IPS-NIHi11 (cell line): ENCODE measurements at regions not wholly inside any gene's neighbourhood (a gene's known extent, or its start where the extent isn't known, plus 50 kb on each side); places are given as distances from the start of the nearest gene placed in this dataset.

Experiments
- DNase-seq: peaks from one replicate; pipeline ENCODE4 v3.0.0; 2012; ENCODE audit warnings: mixed read lengths, low spot score

- DNase-seq: no peak
Measured at GRCh38 chr13:80284290-80284689, 56.6 kb downstream of the SPRY2 start.

GRCh38 chr13:80278706-80279105 lies 62.2 kb downstream of the SPRY2 start:
- no peak for DNase-seq

GRCh38 chr13:80276371-80277289 lies 64.3 kb downstream of the SPRY2 start:
- DNase-seq: peak; percentile 56

- no peak for DNase-seq
Measured at GRCh38 chr13:80274643-80275042, 66.3 kb downstream of the SPRY2 start.

- DNase-seq: no peak
Measured at GRCh38 chr13:80273718-80274117, 67.2 kb downstream of the SPRY2 start.

- DNase-seq: no peak
Measured at GRCh38 chr13:80265348-80265747, 75.6 kb downstream of the SPRY2 start.

- DNase-seq: no peak
Measured at GRCh38 chr13:80263745-80264513, 77.0 kb downstream of the SPRY2 start.

- no peak for DNase-seq
Measured at GRCh38 chr13:80262051-80262695, 78.8 kb downstream of the SPRY2 start.

GRCh38 chr13:80259159-80259558 lies 81.8 kb downstream of the SPRY2 start:
- DNase-seq: no peak

- no peak for DNase-seq
Measured at GRCh38 chr13:80256352-80256932, 84.5 kb downstream of the SPRY2 start.

GRCh38 chr13:80255946-80256345 lies 85.0 kb downstream of the SPRY2 start:
- no peak for DNase-seq

- no peak for DNase-seq
Measured at GRCh38 chr13:80251403-80251802, 89.5 kb downstream of the SPRY2 start.

- DNase-seq: no peak
Measured at GRCh38 chr13:80250213-80250810, 90.6 kb downstream of the SPRY2 start.

- DNase-seq: no peak
Measured at GRCh38 chr13:80249516-80250212, 91.3 kb downstream of the SPRY2 start.

GRCh38 chr13:80245162-80245733 lies 95.7 kb downstream of the SPRY2 start:
- DNase-seq: no peak

- no peak for DNase-seq
Measured at GRCh38 chr13:80244574-80244973, 96.4 kb downstream of the SPRY2 start.

- DNase-seq: no peak
Measured at GRCh38 chr13:80242728-80243427, 98.0 kb downstream of the SPRY2 start.

GRCh38 chr13:80239571-80240255 lies 101.2 kb downstream of the SPRY2 start:
- DNase-seq: no peak

GRCh38 chr13:80239116-80239515 lies 101.8 kb downstream of the SPRY2 start:
- DNase-seq: peak; percentile 11

GRCh38 chr13:80237646-80238045 lies 103.3 kb downstream of the SPRY2 start:
- no peak for DNase-seq
